Spleen (tissue), 11 donors: ENCODE measurements at regions not wholly inside any gene's neighbourhood (a gene's known extent, or its start where the extent isn't known, plus 50 kb on each side); places are given as distances from the start of the nearest gene placed in this dataset.

ENCODE experiments used
- DNase-seq: peaks from one replicate; pipeline ENCODE4 v3.0.0-alpha.2; 2020
- H3K27ac ChIP-seq, 8 donors: fragments of 200-600 bp; sonication (generic) in 7 of 8; 1 replicate in 4 of 8; 2 replicates in 4 of 8; pipeline versions ENCODE4 v1.5.0 to v1.8.0; 2016 to 2021; ENCODE audit warnings: inconsistent platforms in 4 of 8, mild to moderate bottlenecking in 4 of 8, moderate library complexity in 1 of 8
- H3K27me3 ChIP-seq, 7 donors: fragments of 200-600 bp; sonication (generic) in 6 of 7; replicated peaks in 1 of 7; 1 replicate in 4 of 7; 2 replicates in 3 of 7; pipeline versions ENCODE4 v1.5.0 to v1.8.0; 2016 to 2021; ENCODE audit warnings: inconsistent platforms in 3 of 7, mild to moderate bottlenecking in 1 of 7
- H3K36me3 ChIP-seq, 6 donors: fragments of 200-600 bp; sonication (generic) in 5 of 6; 1 replicate in 4 of 6; 2 replicates in 2 of 6; pipeline versions ENCODE4 v1.5.0 to v1.8.0; 2016 to 2021; ENCODE audit warnings: inconsistent platforms in 2 of 6
- H3K4me1 ChIP-seq, 6 donors: fragments of 200-600 bp; sonication (generic) in 5 of 6; 1 replicate in 3 of 6; 2 replicates in 3 of 6; pipeline versions ENCODE4 v1.5.0 to v1.8.0; 2016 to 2021; ENCODE audit warnings: inconsistent platforms in 3 of 6
- H3K4me3 ChIP-seq, 8 donors: fragments of 200-600 bp; sonication (generic) in 7 of 8; 1 replicate in 4 of 8; 2 replicates in 4 of 8; pipeline versions ENCODE4 v1.5.0 to v1.8.0; 2016 to 2021; ENCODE audit warnings: inconsistent platforms in 4 of 8, mild to moderate bottlenecking in 4 of 8, moderate library complexity in 2 of 8
- H3K9me3 ChIP-seq, 8 donors: fragments of 200-600 bp; sonication (generic) in 7 of 8; 1 replicate in 4 of 8; 2 replicates in 4 of 8; pipeline versions ENCODE4 v1.5.0 to v1.8.0; 2016 to 2021; ENCODE audit warnings: inconsistent platforms in 4 of 8
- CTCF ChIP-seq, 11 experiments: fragments of 200-600 bp in 7 of 11; fragments of 450-650 bp in 4 of 11; sonication (generic) in 4 of 11; IDR thresholded peaks in 8 of 11; conservative IDR thresholded peaks in 3 of 11; 1 replicate in 7 of 11; 2 replicates in 4 of 11; pipeline versions ENCODE4 v1.4.0 to v1.8.0; 2016 to 2021; ENCODE audit warnings: antibody characterized with exemption in 11 of 11, inconsistent platforms in 4 of 11, mild to moderate bottlenecking in 1 of 11
- POLR2A ChIP-seq, 3 donors: fragments of 450-650 bp; IDR thresholded peaks; one replicate each; pipeline ENCODE4 v1.5.1; 2017; ENCODE audit warnings: antibody characterized with exemption in 3 of 3, mild to moderate bottlenecking in 1 of 3
- POLR2AphosphoS5 ChIP-seq, 3 donors: sonication (generic); formaldehyde crosslinking; IDR thresholded peaks; one replicate each; pipeline ENCODE4 v1.5.1; 2017; ENCODE audit warnings: antibody characterized with exemption in 3 of 3
- WGBS, 5 donors: extraction: QIAGEN DNeasy Blood & Tissue Kit in 3 of 5; methylation state at CpG; one replicate each; pipeline versions ENCODE4 v1.1.5 to v1.1.7; 2013 to 2018; 5-methylcytosine and 5-hydroxymethylcytosine counted together
- intact Hi-C: fragments of 100-400 bp; cut with DNase I; formaldehyde crosslinking; loops from one replicate; pipeline ENCODE4 v1.15.0; 2023; ENCODE audit warnings: low total_unique reads
- donor health status: healthy with polysubstance abuse.
- donor health status: DM: no; HTN: no; CAD: no; lungs with moderate emphysema.
- donor health status: DM: no; HTN: no; CAD: no.
- donor health status: Bipolar disorder and iron deficiency.
- donor health status: healthy.
- donor health status: DM: no; HTN: no; CAD: no.
- donor health status: DM: yes; HTN: yes; CAD: no.

GRCh38 chr7:53205006-53205405, 169.6 kb downstream of the POM121L12 start:
- H3K4me1 ChIP-seq = no peaks in the 10 kb centered on the region
- H3K9me3 ChIP-seq = peaks cover 0 to 64% (median 42%) of the 10 kb centered on the region in 8 donors
- no peak for TF ChIP-seq POLR2A (IDR thresholded peaks at IDR 0.05)
- no peak for TF ChIP-seq CTCF (IDR thresholded peaks at IDR 0.05 in 8 of 11, conservative IDR thresholded peaks at IDR 0.05 in 3 of 11)
- no peak for TF ChIP-seq POLR2AphosphoS5 (IDR thresholded peaks at IDR 0.05)
- H3K27ac ChIP-seq = no peak overlapping the region
- H3K4me3 ChIP-seq = no peak overlapping the region
- WGBS, 5 donors = 77 to 90% (median 83%) methylated on average over 3 of the region's 3 CpGs
- intact Hi-C loops = no loop called here
- no peak for DNase-seq
- H3K36me3 ChIP-seq = no peaks in the 10 kb centered on the region
- H3K27me3 ChIP-seq = no peaks in the 10 kb centered on the region

- Histone ChIP-seq H3K4me3 (no peak overlapping the region), H3K4me1 (no peaks in the 10 kb centered on the region), H3K27ac (no peak overlapping the region), H3K9me3 (peaks cover 3 to 81% (median 72%) of the 10 kb centered on the region in 8 donors), H3K27me3 (no peaks in the 10 kb centered on the region), H3K36me3 (no peaks in the 10 kb centered on the region)
- TF ChIP-seq CTCF (IDR thresholded peaks at IDR 0.05 in 8 of 11, conservative IDR thresholded peaks at IDR 0.05 in 3 of 11) (no peak), POLR2A (IDR thresholded peaks at IDR 0.05) (no peak), POLR2AphosphoS5 (IDR thresholded peaks at IDR 0.05) (no peak)
- DNase-seq = no peak
- intact Hi-C loops = no loop called here
- 65 to 81% (median 75%) methylated on average over 3 of the region's 3 CpGs for WGBS, 5 donors
Measured at GRCh38 chr7:53209129-53209528, 173.7 kb downstream of the POM121L12 start.

GRCh38 chr7:53214463-53214862, 179.0 kb downstream of the POM121L12 start:
- 65 to 93% (median 69%) methylated on average over 1 of the region's 1 CpG for WGBS, 5 donors
- Histone ChIP-seq H3K9me3 (peaks cover 3 to 83% (median 77%) of the 10 kb centered on the region in 8 donors), H3K27me3 (peaks cover 0 to 8% (median 5%) of the 10 kb centered on the region in 7 donors), H3K4me1 (no peaks in the 10 kb centered on the region), H3K36me3 (no peaks in the 10 kb centered on the region), H3K4me3 (no peak overlapping the region), H3K27ac (no peak overlapping the region)
- intact Hi-C loops = no loop called here
- DNase-seq = no peak
- no peak for TF ChIP-seq POLR2A (IDR thresholded peaks at IDR 0.05)
- no peak for TF ChIP-seq POLR2AphosphoS5 (IDR thresholded peaks at IDR 0.05)
- no peak for TF ChIP-seq CTCF (IDR thresholded peaks at IDR 0.05 in 8 of 11, conservative IDR thresholded peaks at IDR 0.05 in 3 of 11)

- H3K36me3 ChIP-seq = no peaks in the 10 kb centered on the region
- TF ChIP-seq POLR2AphosphoS5 (IDR thresholded peaks at IDR 0.05) (no peak), POLR2A (IDR thresholded peaks at IDR 0.05) (no peak), CTCF (IDR thresholded peaks at IDR 0.05 in 8 of 11, conservative IDR thresholded peaks at IDR 0.05 in 3 of 11) (no peak)
- peaks cover 0 to 8% (median 5%) of the 10 kb centered on the region in 7 donors for H3K27me3 ChIP-seq
- H3K27ac ChIP-seq = no peak overlapping the region
- no peaks in the 10 kb centered on the region for H3K4me1 ChIP-seq
- peak overlapping the region in 1 of 8 donors; percentile 10 for H3K4me3 ChIP-seq
- WGBS, 5 donors = 12 to 20% (median 18%) methylated on average over 30 to 46 of the region's 46 CpGs
- H3K9me3 ChIP-seq = peaks cover 0 to 55% (median 51%) of the 10 kb centered on the region in 8 donors
- intact Hi-C loops = no loop called here
- no peak for DNase-seq
Measured at GRCh38 chr7:53218730-53219504, 183.5 kb downstream of the POM121L12 start.
